H1 (cell line): ENCODE measurements at regions not wholly inside any gene's neighbourhood (a gene's known extent, or its start where the extent isn't known, plus 50 kb on each side); places are given as distances from the start of the nearest gene placed in this dataset.

Experiments used
- CTCF ChIA-PET: fragments of 300-600 bp; sonication (Branson Sonifier 250); formaldehyde crosslinking; loops from one replicate; lab custom pipeline; 2021; ENCODE audit not compliant: partially characterized antibody; lab: Charles Lee
- POLR2A ChIA-PET: fragments of 300-600 bp; sonication (Branson Sonifier 250); formaldehyde crosslinking; loops from one replicate; lab custom pipeline; 2021; ENCODE audit warnings: inconsistent platforms; ENCODE audit not compliant: partially characterized antibody; lab: Charles Lee
- DNase-seq, 2 experiments: peaks; one replicate each; pipeline versions ENCODE4 v3.0.0 to v3.0.0-alpha.2; 2010 to 2022; ENCODE audit warnings: low spot score in 2 of 2, low read depth in 1 of 2, mixed read lengths in 1 of 2
- FAIRE-seq: peaks from 2 replicates; lab custom pipeline; 2011; peaks lifted over from hg19 to GRCh38; lab: Jason Lieb, UNC
- H2AFZ ChIP-seq: 2 replicates; pipeline ENCODE4 v1.8.1; 2012; ENCODE audit warnings: low read length, inconsistent platforms
- H2AK5ac ChIP-seq: 2 replicates; pipeline ENCODE4 v1.6.1; 2013; ENCODE audit warnings: low read depth, low read length
- H2BK120ac ChIP-seq: replicated peaks from 2 replicates; pipeline ENCODE3; 2013; ENCODE audit warnings: low read depth, low read length, inconsistent platforms
- H2BK12ac ChIP-seq: 2 replicates; pipeline ENCODE4 v1.6.1; 2013; ENCODE audit warnings: low read depth, low read length
- H2BK15ac ChIP-seq: 2 replicates; pipeline ENCODE4 v1.6.1; 2013; ENCODE audit warnings: low read length
- H2BK20ac ChIP-seq: 2 replicates; pipeline ENCODE4 v1.6.1; 2013; ENCODE audit warnings: low read length
- H2BK5ac ChIP-seq: 2 replicates; pipeline ENCODE4 v1.6.1; 2013; ENCODE audit warnings: low read depth, low read length
- H3K14ac ChIP-seq: 2 replicates; pipeline ENCODE4 v1.6.1; 2013; ENCODE audit warnings: inconsistent platforms; ENCODE audit not compliant: insufficient read length
- H3K18ac ChIP-seq: 2 replicates; pipeline ENCODE4 v1.6.1; 2013; ENCODE audit warnings: low read length; ENCODE audit errors: extremely low read depth
- H3K23ac ChIP-seq: 2 replicates; pipeline ENCODE4 v1.6.1; 2013; ENCODE audit warnings: inconsistent platforms; ENCODE audit not compliant: insufficient read length
- H3K23me2 ChIP-seq: 2 replicates; pipeline ENCODE4 v1.6.1; 2013; ENCODE audit warnings: low read depth, low read length
- H3K27ac ChIP-seq: 2 replicates; pipeline ENCODE4 v1.6.1; 2011; ENCODE audit warnings: low read depth, low read length, inconsistent platforms
- H3K27me3 ChIP-seq, 4 experiments: replicated peaks in 1 of 4; 1 replicate in 1 of 4; 2 replicates in 3 of 4; pipeline versions ENCODE4 v1.6.1 to v1.8.1; 2011 to 2013; ENCODE audit warnings: low read length in 3 of 4, mild to moderate bottlenecking in 3 of 4, inconsistent platforms in 2 of 4, mixed read lengths in 2 of 4, moderate library complexity in 1 of 4; ENCODE audit not compliant: control insufficient read depth in 3 of 4, insufficient read depth in 3 of 4; ENCODE audit errors: extremely low read depth in 1 of 4
- H3K36me3 ChIP-seq, 4 experiments: 2 replicates each; pipeline versions ENCODE4 v1.6.1 to v1.8.1; 2011 to 2013; ENCODE audit warnings: mild to moderate bottlenecking in 4 of 4, low read length in 3 of 4, moderate library complexity in 2 of 4, control low read depth in 1 of 4, inconsistent platforms in 1 of 4; ENCODE audit not compliant: insufficient read depth in 4 of 4, control insufficient read depth in 2 of 4
- H3K4ac ChIP-seq: replicated peaks from 2 replicates; pipeline ENCODE3; 2013; ENCODE audit warnings: low read length, low read depth, mixed read lengths, inconsistent platforms; ENCODE audit not compliant: insufficient read length
- H3K4me1 ChIP-seq, 4 experiments: replicated peaks in 1 of 4; 1 replicate in 1 of 4; 2 replicates in 3 of 4; pipeline versions ENCODE4 v1.6.1 to v1.8.1; 2011 to 2013; ENCODE audit warnings: low read length in 3 of 4, inconsistent platforms in 2 of 4, mixed read lengths in 1 of 4; ENCODE audit not compliant: insufficient read depth in 4 of 4, control insufficient read depth in 3 of 4
- H3K4me2 ChIP-seq, 2 experiments: 2 replicates each; pipeline versions ENCODE4 v1.6.1 to v1.8.1; 2011 to 2013; ENCODE audit warnings: low read depth in 2 of 2, low read length in 2 of 2, control low read depth in 1 of 2, inconsistent platforms in 1 of 2, mild to moderate bottlenecking in 1 of 2; ENCODE audit not compliant: insufficient read depth in 1 of 2
- H3K4me3 ChIP-seq, 4 experiments: fragments of 200-600, 300-600 bp in 1 of 4; sonication (generic), shearing (Covaris generic), sonication (Bioruptor Twin) in 1 of 4; 2 replicates each; pipeline versions ENCODE4 v1.5.1 to v1.8.1; 2011 to 2016; ENCODE audit warnings: low read length in 4 of 4, low read depth in 3 of 4, control low read depth in 2 of 4, inconsistent platforms in 2 of 4, mild to moderate bottlenecking in 2 of 4, mixed read lengths in 1 of 4, moderate library complexity in 1 of 4; ENCODE audit not compliant: insufficient read depth in 2 of 4; ENCODE audit errors: extremely low read depth in 1 of 4
- H3K56ac ChIP-seq: replicated peaks from 2 replicates; pipeline ENCODE3; 2013; ENCODE audit warnings: low read depth, mild to moderate bottlenecking, mixed read lengths, low read length, inconsistent platforms; ENCODE audit not compliant: insufficient read length
- H3K79me1 ChIP-seq: 2 replicates; pipeline ENCODE4 v1.6.1; 2013; ENCODE audit warnings: low read depth, low read length, control low read depth
- H3K79me2 ChIP-seq, 2 experiments: 2 replicates each; pipeline versions ENCODE4 v1.6.1 to v1.8.1; 2012 to 2013; ENCODE audit warnings: low read length in 2 of 2, mild to moderate bottlenecking in 2 of 2, inconsistent platforms in 1 of 2; ENCODE audit not compliant: insufficient read depth in 2 of 2, control insufficient read depth in 1 of 2
- H3K9ac ChIP-seq, 4 experiments: replicated peaks in 1 of 4; 1 replicate in 1 of 4; 2 replicates in 3 of 4; pipeline versions ENCODE4 v1.6.1 to v1.8.1; 2011 to 2013; ENCODE audit warnings: low read depth in 3 of 4, low read length in 3 of 4, control low read depth in 2 of 4, mild to moderate bottlenecking in 2 of 4, moderate library complexity in 2 of 4, inconsistent platforms in 1 of 4; ENCODE audit errors: extremely low read depth in 1 of 4
- H3K9me3 ChIP-seq, 2 experiments: 2 replicates each; pipeline versions ENCODE4 v1.6.1 to v1.8.1; 2012 to 2013; ENCODE audit warnings: mild to moderate bottlenecking in 2 of 2, moderate library complexity in 2 of 2, control low read depth in 1 of 2, inconsistent platforms in 1 of 2, low read depth in 1 of 2, low read length in 1 of 2, mixed read lengths in 1 of 2; ENCODE audit not compliant: insufficient read depth in 2 of 2
- H4K20me1 ChIP-seq, 2 experiments: replicated peaks in 1 of 2; 2 replicates each; pipeline versions ENCODE3 to v1.8.1; 2011 to 2013; ENCODE audit warnings: inconsistent platforms in 2 of 2, low read length in 2 of 2, mild to moderate bottlenecking in 1 of 2; ENCODE audit not compliant: insufficient read depth in 2 of 2, control insufficient read depth in 1 of 2
- H4K5ac ChIP-seq: 2 replicates; pipeline ENCODE4 v1.6.1; 2013; ENCODE audit warnings: low read length, low read depth, mixed read lengths, inconsistent platforms; ENCODE audit not compliant: insufficient read length
- H4K8ac ChIP-seq: 2 replicates; pipeline ENCODE4 v1.8.0; 2013; ENCODE audit warnings: mild to moderate bottlenecking, moderate library complexity, low read length, inconsistent platforms; ENCODE audit not compliant: insufficient read depth; ENCODE audit errors: extremely low read depth
- H4K91ac ChIP-seq: replicated peaks from 2 replicates; pipeline ENCODE3; 2013; ENCODE audit warnings: low read length, mixed read lengths, inconsistent platforms; ENCODE audit not compliant: insufficient read length
- CTCF ChIP-seq, 3 experiments: IDR thresholded peaks; 1 replicate in 2 of 3; 2 replicates in 1 of 3; pipeline versions ENCODE4 v1.5.1 to v1.6.1; 2011; ENCODE audit warnings: low read length in 3 of 3, mild to moderate bottlenecking in 3 of 3, inconsistent platforms in 2 of 3, low read depth in 1 of 3, moderate library complexity in 1 of 3; ENCODE audit not compliant: insufficient read depth in 1 of 3; ENCODE audit errors: control extremely low read depth in 1 of 3
- FOSL1 ChIP-seq: IDR thresholded peaks from 2 replicates; pipeline ENCODE4 v1.6.1; 2011; ENCODE audit warnings: mild to moderate bottlenecking, low read depth, low read length, moderate library complexity; ENCODE audit not compliant: insufficient read depth
- HDAC2 ChIP-seq, 2 experiments: fragments of 300-600 bp in 1 of 2; sonication (generic) in 1 of 2; IDR thresholded peaks; 2 replicates each; pipeline ENCODE4 v1.6.1; 2011 to 2012; ENCODE audit warnings: low read depth in 2 of 2, low read length in 2 of 2, mild to moderate bottlenecking in 2 of 2, moderate library complexity in 2 of 2, borderline replicate concordance in 1 of 2, inconsistent platforms in 1 of 2
- KDM5A ChIP-seq: fragments of 200-600 bp; IDR thresholded peaks from 2 replicates; pipeline ENCODE4 v1.7.1; 2012; ENCODE audit warnings: mild to moderate bottlenecking, low read length, inconsistent platforms, mixed read lengths
- POU5F1 ChIP-seq: IDR thresholded peaks from 2 replicates; pipeline ENCODE4 v1.6.1; 2011; ENCODE audit warnings: low read depth, mild to moderate bottlenecking, low read length, moderate library complexity
- RFX5 ChIP-seq: IDR thresholded peaks from 2 replicates; pipeline ENCODE4 v1.6.1; 2011; ENCODE audit warnings: low read depth, low read length, improper control_type of control experiment, borderline replicate concordance
- SAP30 ChIP-seq: fragments of 300-600 bp; sonication (generic); IDR thresholded peaks from 2 replicates; pipeline ENCODE4 v1.7.1; 2012; ENCODE audit warnings: low read length, moderate library complexity, mild to moderate bottlenecking, inconsistent platforms; ENCODE audit not compliant: insufficient read depth, insufficient replicate concordance
- SIRT6 ChIP-seq: IDR thresholded peaks from one replicate; pipeline ENCODE4 v1.7.1; 2012; ENCODE audit warnings: low read length, inconsistent platforms
- ZNF274 ChIP-seq: IDR thresholded peaks from 2 replicates; pipeline ENCODE4 v1.7.0; 2012; ENCODE audit warnings: low read length, borderline replicate concordance; ENCODE audit errors: extremely low read depth
- whole genome bisulfite sequencing, 2 experiments: shearing (Covaris generic) in 1 of 2; methylation state at CpG; one replicate each; pipeline versions ENCODE4 v1.1.6 to v1.1.7; 2013 to 2015; ENCODE audit warnings: low lambda C conversion rate in 2 of 2, mixed read lengths in 2 of 2, inconsistent platforms in 1 of 2, low coverage in 1 of 2, missing lambda C conversion rate in 1 of 2; ENCODE audit not compliant: insufficient replicate concordance in 2 of 2, insufficient coverage in 1 of 2, insufficient read length in 1 of 2; ENCODE audit errors: extremely low coverage in 1 of 2, missing lambda C conversion rate in 1 of 2; 5-methylcytosine and 5-hydroxymethylcytosine counted together

DNA sequence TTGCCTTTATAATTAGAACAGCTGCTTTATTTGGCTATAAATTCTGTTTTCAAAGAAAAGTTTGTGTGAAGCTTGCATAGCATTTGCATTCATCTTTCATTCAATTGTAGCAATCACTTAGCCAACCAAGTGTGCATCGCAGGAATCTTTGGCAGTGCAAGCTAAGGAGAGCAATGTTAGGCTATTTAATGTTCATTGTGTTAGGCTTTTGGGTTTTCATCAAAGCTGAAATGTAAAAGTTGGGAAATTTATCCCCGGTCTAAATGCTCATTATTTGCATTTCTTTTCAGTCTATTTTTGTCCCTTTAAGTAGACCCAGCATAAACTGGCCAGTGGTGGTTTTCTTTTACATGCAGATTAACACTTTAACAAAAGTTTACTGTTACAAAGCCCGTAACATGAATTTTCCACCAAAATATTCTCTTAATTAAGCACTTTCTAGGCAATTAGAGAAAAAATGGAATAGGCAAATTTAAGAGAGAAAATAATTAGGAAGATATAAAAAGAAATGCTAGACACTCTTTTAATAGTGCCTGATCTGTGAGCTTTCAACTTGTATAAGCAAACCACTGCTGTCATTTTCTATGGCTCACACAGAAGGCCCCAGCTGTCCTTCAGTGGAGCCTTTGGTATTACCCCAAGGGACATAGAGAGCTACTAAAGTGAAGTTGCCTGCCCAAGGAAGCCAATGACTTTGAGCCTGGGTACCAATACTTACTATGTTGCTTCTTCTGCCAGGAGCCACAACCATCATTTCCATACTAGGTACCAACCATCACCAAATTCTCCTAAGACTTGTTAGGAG lies 898.9 kb upstream of the SEL1L start:
- Histone ChIP-seq H3K79me2 (no peaks in the 10 kb centered on the region), H3K27me3 (no peaks in the 10 kb centered on the region), H2BK15ac (no peak overlapping the region), H3K79me1 (no peaks in the 10 kb centered on the region), H2BK5ac (no peak overlapping the region), H3K4me2 (peak overlapping the region; percentile 7 to 34; a peak in 1 of 4 replicates), H2BK120ac (no peak overlapping the region), H3K23ac (no peak overlapping the region), H3K36me3 (no peaks in the 10 kb centered on the region), H2AK5ac (no peak overlapping the region), H3K27ac (no peak overlapping the region), H4K8ac (no peak overlapping the region), H4K91ac (no peak overlapping the region), H3K9me3 (no peaks in the 10 kb centered on the region), H3K4me1 (peaks cover 0 to 12% (median 4%) of the 10 kb centered on the region in 4 experiments; a peak in 5 of 7 replicates), H3K56ac (no peak overlapping the region), H3K18ac (no peak overlapping the region), H3K14ac (no peak overlapping the region), H2BK12ac (no peak overlapping the region), H3K23me2 (no peaks in the 10 kb centered on the region), H2BK20ac (no peak overlapping the region), H3K4ac (no peak overlapping the region), H4K20me1 (no peaks in the 10 kb centered on the region), H2AFZ (no peak overlapping the region), H3K4me3 (no peak overlapping the region; a peak in 1 of 8 replicates), H3K9ac (no peak overlapping the region; a peak in 1 of 7 replicates), H4K5ac (no peak overlapping the region)
- ChIA-PET POLR2A (no interaction called here), CTCF (interaction anchor here (0.9 kb wide), 1 partner anchor 15 kb away, joined by 4 read pairs; no protein-coding TSS in a partner anchor)
- DNase-seq (no peak), FAIRE-seq (no peak)
- 74% methylated on average over 3 of the region's 3 CpGs; no CpG with 5 or more reads in 1 of the 2 experiments for WGBS, 2 experiments
- TF ChIP-seq FOSL1 (no peak), CTCF (IDR thresholded peaks at IDR 0.05; ENCODE audit: control extremely low read depth in 1 of 3, insufficient read depth in 1 of 3, low read depth in 1 of 3, low read length in 3 of 3) (no peak), ZNF274 (no peak), SIRT6 (no peak), RFX5 (no peak), HDAC2 (IDR thresholded peaks at IDR 0.05; ENCODE audit: borderline replicate concordance in 1 of 2, low read depth in 2 of 2, low read length in 2 of 2) (no peak), SAP30 (no peak), KDM5A (no peak), POU5F1 (no peak)
